KMS-11 (cell line): ENCODE measurements at regions not wholly inside any gene's neighbourhood (a gene's known extent, or its start where the extent isn't known, plus 50 kb on each side); places are given as distances from the start of the nearest gene placed in this dataset.
"Not testable (repeated sequence)": the region's sequence is repeated elsewhere in the genome, so short reads cannot be mapped to it uniquely, and the experiment has no call there.

Experiments
- H2AFZ ChIP-seq: fragments of 200-600 bp; sonication (generic); 2 replicates; pipeline ENCODE4 v1.6.1; 2016; ENCODE audit warnings: antibody characterized with exemption, mixed run types, low read depth
- H3K27ac ChIP-seq: fragments of 200-600 bp; sonication (generic); 2 replicates; pipeline ENCODE4 v1.6.1; 2016; ENCODE audit warnings: mild to moderate bottlenecking, mixed run types
- H3K27me3 ChIP-seq: fragments of 200-600 bp; sonication (generic); 2 replicates; pipeline ENCODE4 v1.6.1; 2017; ENCODE audit warnings: mild to moderate bottlenecking, low read depth, mixed run types, moderate library complexity; ENCODE audit not compliant: insufficient read depth
- H3K36me3 ChIP-seq: fragments of 200-600 bp; sonication (generic); 2 replicates; pipeline ENCODE4 v1.6.1; 2017; ENCODE audit warnings: mild to moderate bottlenecking, mixed run types; ENCODE audit not compliant: insufficient read depth
- H3K4me1 ChIP-seq: fragments of 200-600 bp; sonication (generic); 2 replicates; pipeline ENCODE4 v1.6.1; 2016; ENCODE audit warnings: mild to moderate bottlenecking, low read depth, mixed run types; ENCODE audit not compliant: poor library complexity, severe bottlenecking
- H3K4me2 ChIP-seq: fragments of 200-600 bp; sonication (generic); 2 replicates; pipeline ENCODE4 v1.7.0; 2016; ENCODE audit warnings: mild to moderate bottlenecking, mixed run types
- H3K4me3 ChIP-seq: fragments of 200-600 bp; sonication (generic); IDR thresholded peaks from 2 replicates; pipeline ENCODE4 v1.6.1; 2017; ENCODE audit warnings: low read depth, low read length, mixed read lengths; ENCODE audit not compliant: insufficient read depth
- H3K79me2 ChIP-seq: fragments of 200-600 bp; sonication (generic); 2 replicates; pipeline ENCODE4 v1.6.1; 2016; ENCODE audit warnings: low read depth, mixed run types; ENCODE audit not compliant: insufficient read depth
- H3K9ac ChIP-seq: fragments of 200-600 bp; sonication (generic); 2 replicates; pipeline ENCODE4 v1.6.1; 2016; ENCODE audit warnings: mild to moderate bottlenecking, mixed run types
- H4K20me1 ChIP-seq: fragments of 200-600 bp; sonication (generic); 2 replicates; pipeline ENCODE4 v1.6.1; 2016; ENCODE audit warnings: mild to moderate bottlenecking, mixed run types; ENCODE audit not compliant: insufficient read depth
- TF ChIP-seq, protein P1 (sequence below): fragments of 200-600 bp; sonication (generic); conservative IDR thresholded peaks from 2 replicates; pipeline ENCODE4 v1.6.1; 2017; ENCODE audit warnings: low read depth, mild to moderate bottlenecking, antibody characterized with exemption, low read length, moderate library complexity, mixed read lengths

DNA sequence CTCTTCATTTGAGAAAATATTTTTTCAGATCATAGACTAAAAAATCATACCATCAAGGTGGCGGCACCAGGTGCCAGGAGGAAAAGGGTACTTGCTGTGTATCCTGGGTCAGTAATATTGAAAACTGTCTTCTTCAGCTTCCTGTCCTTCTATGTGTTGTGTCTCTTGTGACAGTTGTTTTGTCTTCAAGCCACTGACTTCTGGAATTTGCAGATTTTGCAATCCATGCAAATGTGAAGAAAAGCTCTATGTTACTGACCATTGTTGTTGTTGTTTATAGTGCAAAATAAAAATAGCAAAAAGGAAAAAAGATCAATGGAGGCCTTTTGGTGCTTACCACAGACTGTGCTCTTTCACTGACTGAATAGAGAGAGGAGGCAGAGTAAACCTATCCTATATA, 83.2 kb upstream of the RHOU start:
- Histone ChIP-seq H3K79me2 (peaks cover 18% of the 10 kb centered on the region; the same call in 1 of the 2 replicates), H3K4me3 (no peak overlapping the region), H3K27me3 (no peaks in the 10 kb centered on the region), H3K4me1 (peaks cover 18% of the 10 kb centered on the region), H3K27ac (no peak overlapping the region), H3K4me2 (no peak overlapping the region), H3K36me3 (no peaks in the 10 kb centered on the region), H3K9ac (no peak overlapping the region), H2AFZ (no peak overlapping the region), H4K20me1 (no peaks in the 10 kb centered on the region)
- TF ChIP-seq, protein P1, sequence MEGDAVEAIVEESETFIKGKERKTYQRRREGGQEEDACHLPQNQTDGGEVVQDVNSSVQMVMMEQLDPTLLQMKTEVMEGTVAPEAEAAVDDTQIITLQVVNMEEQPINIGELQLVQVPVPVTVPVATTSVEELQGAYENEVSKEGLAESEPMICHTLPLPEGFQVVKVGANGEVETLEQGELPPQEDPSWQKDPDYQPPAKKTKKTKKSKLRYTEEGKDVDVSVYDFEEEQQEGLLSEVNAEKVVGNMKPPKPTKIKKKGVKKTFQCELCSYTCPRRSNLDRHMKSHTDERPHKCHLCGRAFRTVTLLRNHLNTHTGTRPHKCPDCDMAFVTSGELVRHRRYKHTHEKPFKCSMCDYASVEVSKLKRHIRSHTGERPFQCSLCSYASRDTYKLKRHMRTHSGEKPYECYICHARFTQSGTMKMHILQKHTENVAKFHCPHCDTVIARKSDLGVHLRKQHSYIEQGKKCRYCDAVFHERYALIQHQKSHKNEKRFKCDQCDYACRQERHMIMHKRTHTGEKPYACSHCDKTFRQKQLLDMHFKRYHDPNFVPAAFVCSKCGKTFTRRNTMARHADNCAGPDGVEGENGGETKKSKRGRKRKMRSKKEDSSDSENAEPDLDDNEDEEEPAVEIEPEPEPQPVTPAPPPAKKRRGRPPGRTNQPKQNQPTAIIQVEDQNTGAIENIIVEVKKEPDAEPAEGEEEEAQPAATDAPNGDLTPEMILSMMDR, result no peak

DNA sequence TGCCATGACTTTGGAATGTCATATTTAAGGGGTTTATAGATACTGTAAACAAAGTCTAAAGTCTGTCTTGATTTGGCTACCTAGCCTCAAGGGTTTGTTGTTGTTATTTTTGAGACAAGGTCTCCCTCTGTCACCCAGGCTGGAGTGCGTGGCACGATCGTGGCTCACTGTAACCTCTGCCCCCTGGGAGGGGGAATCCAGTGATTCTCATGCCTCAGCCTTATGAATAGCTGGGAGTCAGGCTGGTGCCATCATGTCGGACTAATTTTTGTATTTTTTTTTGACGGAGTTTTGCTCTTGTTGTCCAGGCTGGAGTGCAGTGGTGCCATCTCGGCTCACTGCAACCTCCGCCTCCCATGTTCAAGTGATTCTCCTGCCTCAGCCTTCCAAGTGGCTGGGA, 82.2 kb upstream of the RHOU start:
- H3K27me3 ChIP-seq, H4K20me1 ChIP-seq, H3K4me3 ChIP-seq, H3K9ac ChIP-seq, H3K36me3 ChIP-seq, H2AFZ ChIP-seq, H3K4me2 ChIP-seq, H3K27ac ChIP-seq: not testable (repeated sequence)
- H3K4me1 ChIP-seq, result peaks cover 18% of the 10 kb centered on the region
- peaks cover 18% of the 10 kb centered on the region; the same call in 1 of the 2 replicates for H3K79me2 ChIP-seq

DNA sequence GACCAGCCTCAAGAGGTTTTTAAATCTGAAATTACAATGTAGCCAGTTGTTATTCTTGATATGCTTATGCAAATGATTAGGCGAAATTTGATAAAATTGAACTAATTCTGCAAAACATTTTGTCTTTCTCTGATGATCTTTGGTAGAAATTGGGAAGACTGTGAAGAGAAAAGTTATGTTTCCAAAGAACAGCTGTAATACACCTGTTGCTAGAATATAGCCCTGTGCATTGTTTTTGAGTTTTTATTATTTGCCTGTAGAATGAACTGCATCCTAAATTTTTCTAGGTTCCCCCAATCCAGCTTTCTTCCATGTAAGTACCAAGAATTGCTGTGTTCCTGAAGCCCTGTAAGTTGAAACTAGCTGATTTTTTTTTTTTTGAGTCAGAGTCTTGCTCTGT, 81.5 kb upstream of the RHOU start:
- Histone ChIP-seq H3K9ac (no peak overlapping the region), H3K79me2 (peaks cover 18% of the 10 kb centered on the region; the same call in 1 of the 2 replicates), H3K4me1 (peaks cover 12% of the 10 kb centered on the region), H4K20me1 (no peaks in the 10 kb centered on the region), H3K27me3 (no peaks in the 10 kb centered on the region), H3K36me3 (no peaks in the 10 kb centered on the region), H2AFZ (no peak overlapping the region), H3K4me2 (no peak overlapping the region), H3K27ac (no peak overlapping the region), H3K4me3 (no peak overlapping the region)
- TF ChIP-seq, protein P1, result no peak

DNA sequence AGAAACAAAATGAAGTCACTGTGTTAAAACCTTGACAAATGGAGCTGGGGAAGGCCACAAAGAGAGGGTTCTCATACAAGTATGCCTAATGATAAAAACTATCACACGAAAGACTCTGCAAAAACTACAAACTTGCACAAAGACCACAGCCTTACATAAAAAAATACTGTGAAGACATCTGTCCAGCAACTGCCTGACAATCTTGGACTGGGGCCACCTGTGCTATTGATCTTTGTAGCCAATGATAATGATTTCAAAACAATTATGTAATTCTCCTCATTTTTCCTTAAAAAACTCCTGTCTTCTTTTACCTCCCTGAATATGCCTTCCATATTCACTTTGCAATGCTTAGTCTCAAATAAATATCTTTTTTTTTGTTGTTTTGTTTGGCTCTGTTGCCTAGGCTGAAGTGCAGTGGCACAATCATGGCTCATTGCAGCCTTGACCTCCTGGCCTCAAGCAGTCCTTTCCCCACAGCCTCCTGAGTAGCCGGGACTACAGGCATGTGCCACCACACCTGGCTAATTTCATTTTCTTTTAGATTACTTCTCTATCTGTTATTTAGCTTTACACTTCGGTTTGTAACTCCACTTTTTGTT, 79.4 kb upstream of the RHOU start:
- Histone ChIP-seq H2AFZ (no peak overlapping the region), H3K27ac (no peak overlapping the region), H4K20me1 (no peaks in the 10 kb centered on the region), H3K9ac (no peak overlapping the region), H3K4me3 (no peak overlapping the region), H3K36me3 (no peaks in the 10 kb centered on the region), H3K4me2 (no peak overlapping the region), H3K27me3 (no peaks in the 10 kb centered on the region), H3K4me1 (no peaks in the 10 kb centered on the region), H3K79me2 (no peaks in the 10 kb centered on the region)
- TF ChIP-seq, protein P1, result no peak

DNA sequence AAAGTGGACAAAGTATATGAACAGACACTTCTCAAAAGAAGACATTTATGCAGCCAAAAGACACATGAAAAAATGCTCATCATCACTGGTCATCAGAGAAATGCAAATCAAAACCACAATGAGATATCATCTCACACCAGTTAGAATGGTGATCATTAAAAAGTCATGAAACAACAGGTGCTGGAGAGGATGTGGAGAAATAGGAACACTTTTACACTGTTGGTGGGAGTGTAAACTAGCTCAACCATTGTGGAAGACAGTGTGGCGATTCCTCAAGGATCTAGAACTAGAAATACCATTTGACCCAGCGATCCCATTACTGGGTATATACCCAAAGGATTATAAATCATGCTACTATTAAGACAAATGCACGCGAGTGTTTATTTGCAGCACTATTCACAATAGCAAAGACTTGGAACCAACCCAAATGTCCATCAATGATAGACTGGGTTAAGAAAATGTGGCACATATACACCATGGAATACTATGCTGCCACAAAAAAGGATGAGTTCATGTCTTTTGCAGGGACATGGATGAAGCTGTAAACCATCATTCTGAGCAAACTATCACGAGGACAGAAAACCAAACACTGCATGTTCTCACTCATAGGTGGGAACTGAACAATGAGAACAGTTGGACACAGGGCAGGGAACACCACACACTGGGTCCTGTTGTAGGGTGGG, 73.1 kb upstream of the RHOU start:
- not testable (repeated sequence) for H3K4me1 ChIP-seq, H3K4me3 ChIP-seq, H3K4me2 ChIP-seq, H3K27ac ChIP-seq, H3K79me2 ChIP-seq, H3K9ac ChIP-seq, H3K27me3 ChIP-seq, H2AFZ ChIP-seq, H4K20me1 ChIP-seq, H3K36me3 ChIP-seq
